CD4-positive, alpha-beta T cell (primary cell): ENCODE measurements at regions not wholly inside any gene's neighbourhood (a gene's known extent, or its start where the extent isn't known, plus 50 kb on each side); places are given as distances from the start of the nearest gene placed in this dataset.

Experiments
- ATAC-seq: fragments of 200-7000 bp; cut with Tn5 transposase; one replicate; pipeline ENCODE4 v1.10.0; 2022; ENCODE audit warnings: mild to moderate bottlenecking; ENCODE audit not compliant: poor library complexity
- CTCF ChIA-PET: fragments of 350-600 bp; sonication (Branson Sonifier 250); formaldehyde crosslinking; loops from one replicate; lab custom pipeline; 2021; ENCODE audit warnings: antibody characterized with exemption, inconsistent platforms; lab: Charles Lee
- POLR2A ChIA-PET: fragments of 350-600 bp; sonication (Branson Sonifier 250); formaldehyde crosslinking; loops from one replicate; lab custom pipeline; 2021; ENCODE audit warnings: antibody characterized with exemption, inconsistent platforms; lab: Charles Lee
- DNase-seq, 14 experiments: peaks; one replicate each; pipeline ENCODE4 v3.0.0-alpha.2; 2013 to 2020; ENCODE audit warnings: mixed read lengths in 2 of 14
- H3K27ac ChIP-seq, 2 donors: one replicate each; pipeline versions ENCODE4 v1.5.1 to v1.7.0; 2013; ENCODE audit warnings: low read length in 2 of 2, low read depth in 1 of 2, mild to moderate bottlenecking in 1 of 2
- H3K27me3 ChIP-seq, 2 experiments: 1 replicate in 1 of 2; 2 replicates in 1 of 2; pipeline versions ENCODE4 v1.6.1 to v1.7.0; 2013; ENCODE audit warnings: low read length in 2 of 2, control low read depth in 1 of 2, mild to moderate bottlenecking in 1 of 2, moderate library complexity in 1 of 2; ENCODE audit not compliant: insufficient read depth in 2 of 2, control insufficient read depth in 1 of 2
- H3K36me3 ChIP-seq: one replicate; pipeline ENCODE4 v1.6.1; 2013; ENCODE audit warnings: low read length, control low read depth; ENCODE audit not compliant: insufficient read depth
- H3K4me1 ChIP-seq: one replicate; pipeline ENCODE4 v1.6.1; 2013; ENCODE audit warnings: low read length, control low read depth; ENCODE audit not compliant: insufficient read depth
- H3K4me3 ChIP-seq: one replicate; pipeline ENCODE4 v1.5.1; 2013; ENCODE audit warnings: mild to moderate bottlenecking, low read length, moderate library complexity
- H3K9me3 ChIP-seq, 2 experiments: 1 replicate in 1 of 2; 2 replicates in 1 of 2; pipeline versions ENCODE4 v1.6.1 to v1.7.0; 2013; ENCODE audit warnings: low read length in 2 of 2, mild to moderate bottlenecking in 2 of 2, control low read depth in 1 of 2, moderate library complexity in 1 of 2; ENCODE audit not compliant: control insufficient read depth in 1 of 2, insufficient read depth in 1 of 2
- H3K27ac Mint-ChIP-seq: one replicate; pipeline ENCODE4 v1.8.0; 2020; ENCODE audit warnings: mixed read lengths
- H3K27me3 Mint-ChIP-seq: one replicate; pipeline ENCODE4 v1.8.0; 2021; ENCODE audit warnings: mixed read lengths
- H3K36me3 Mint-ChIP-seq: one replicate; pipeline ENCODE4 v1.8.0; 2021; ENCODE audit warnings: low read depth, mixed read lengths
- H3K4me1 Mint-ChIP-seq: one replicate; pipeline ENCODE4 v1.8.0; 2021; ENCODE audit warnings: low read depth, mixed read lengths
- H3K4me3 Mint-ChIP-seq: one replicate; pipeline ENCODE4 v1.8.0; 2020; ENCODE audit warnings: mild to moderate bottlenecking, mixed read lengths
- H3K9me3 Mint-ChIP-seq: one replicate; pipeline ENCODE4 v1.8.0; 2020; ENCODE audit warnings: mixed read lengths
- CTCF ChIP-seq: fragments of 200-600 bp; IDR thresholded peaks from one replicate; pipeline ENCODE4 v1.8.0; 2022; ENCODE audit warnings: antibody characterized with exemption, mild to moderate bottlenecking
- intact Hi-C, 2 experiments: fragments of 100-400 bp; cut with DNase I in 1 of 2; cut with micrococcal nuclease in 1 of 2; formaldehyde crosslinking; loops; one replicate each; pipeline versions ENCODE4 v1.15.1 to v1.9.0; 2023 to 2025; cut with DNase I, micrococcal nuclease

GRCh38 chr15:94019062-94019461 is 212.3 kb upstream of the MCTP2 start:
- no peak for TF ChIP-seq CTCF
- no peak overlapping the region for H3K4me3 ChIP-seq
- Mint-ChIP-seq H3K27ac (no peak overlapping the region), H3K36me3 (no peaks in the 10 kb centered on the region), H3K9me3 (peaks cover 3% of the 10 kb centered on the region), H3K4me3 (no peak overlapping the region), H3K27me3 (peaks cover 5% of the 10 kb centered on the region), H3K4me1 (no peaks in the 10 kb centered on the region)
- no peak for ATAC-seq
- no peak overlapping the region for H3K27ac ChIP-seq
- no peaks in the 10 kb centered on the region for H3K36me3 ChIP-seq
- intact Hi-C loops: no loop called here
- H3K9me3 ChIP-seq: no peaks in the 10 kb centered on the region
- peaks cover 0 to 6% of the 10 kb centered on the region in 2 experiments for H3K27me3 ChIP-seq
- no peak for DNase-seq
- CTCF ChIA-PET: no interaction called here
- H3K4me1 ChIP-seq: no peaks in the 10 kb centered on the region
- POLR2A ChIA-PET: no interaction called here

GRCh38 chr15:94015324-94015723 is 216.0 kb upstream of the MCTP2 start:
- H3K4me3 Mint-ChIP-seq: no peak overlapping the region
- no peaks in the 10 kb centered on the region for H3K27me3 Mint-ChIP-seq
- H3K9me3 Mint-ChIP-seq: peaks cover 3% of the 10 kb centered on the region
- H3K27ac ChIP-seq: no peak overlapping the region
- ChIA-PET POLR2A (no interaction called here), CTCF (no interaction called here)
- DNase-seq (no peak), ATAC-seq (no peak)
- no peak overlapping the region for H3K4me3 ChIP-seq
- no peak for TF ChIP-seq CTCF
- intact Hi-C loops: no loop called here
- H3K27ac Mint-ChIP-seq: no peak overlapping the region
- H3K36me3 ChIP-seq: no peaks in the 10 kb centered on the region
- H3K9me3 ChIP-seq: no peaks in the 10 kb centered on the region
- no peaks in the 10 kb centered on the region for H3K4me1 ChIP-seq
- no peaks in the 10 kb centered on the region for H3K36me3 Mint-ChIP-seq
- no peaks in the 10 kb centered on the region for H3K4me1 Mint-ChIP-seq
- no peaks in the 10 kb centered on the region for H3K27me3 ChIP-seq

GRCh38 chr15:94008104-94009074 is 223.0 kb upstream of the MCTP2 start:
- ChIA-PET POLR2A (no interaction called here), CTCF (no interaction called here)
- H3K9me3 Mint-ChIP-seq: no peaks in the 10 kb centered on the region
- Histone ChIP-seq H3K36me3 (no peaks in the 10 kb centered on the region), H3K9me3 (no peaks in the 10 kb centered on the region), H3K4me3 (no peak overlapping the region), H3K27ac (no peak overlapping the region), H3K27me3 (no peaks in the 10 kb centered on the region), H3K4me1 (no peaks in the 10 kb centered on the region)
- no peaks in the 10 kb centered on the region for H3K36me3 Mint-ChIP-seq
- H3K27ac Mint-ChIP-seq: no peak overlapping the region
- ATAC-seq (no peak), DNase-seq (no peak)
- no peak for TF ChIP-seq CTCF
- no peaks in the 10 kb centered on the region for H3K4me1 Mint-ChIP-seq
- H3K4me3 Mint-ChIP-seq: no peak overlapping the region
- no peaks in the 10 kb centered on the region for H3K27me3 Mint-ChIP-seq
- intact Hi-C loops: no loop called here
